ENCODE measurements at regions not wholly inside any gene's neighbourhood (a gene's known extent, or its start where the extent isn't known, plus 50 kb on each side); places are given as distances from the start of the nearest gene placed in this dataset.

GRCh38 chr6:134478764-134479399 lies 161.0 kb upstream of the SGK1 start:
- TF ChIP-seq CTCF (conservative IDR thresholded peaks at IDR 0.05; ENCODE audit: low read length): no peak
- no peak for TF ChIP-seq EZH2phosphoT487 (IDR thresholded peaks at IDR 0.05; ENCODE audit: borderline replicate concordance)

All from Loucy (cell line).